ENCODE measurements at regions not wholly inside any gene's neighbourhood (a gene's known extent, or its start where the extent isn't known, plus 50 kb on each side); places are given as distances from the start of the nearest gene placed in this dataset.

- no peak overlapping the region for H3K4me2 ChIP-seq (ENCODE audit: insufficient read depth, low read length)
- H3K9ac ChIP-seq (ENCODE audit: insufficient read depth in 1 of 2, low read depth in 2 of 2, low read length in 2 of 2): no peak overlapping the region
- ATAC-seq (no peak), DNase-seq (ENCODE audit: extremely low read depth in 1 of 4, low spot score in 3 of 4) (no peak), FAIRE-seq (no peak)
- H3K27ac ChIP-seq (ENCODE audit: extremely low read depth, low read depth, low read length): no peak overlapping the region
- in situ Hi-C loops (cut with MboI) (no loop called here), intact Hi-C loops (cut with micrococcal nuclease) (no loop called here)
- H3K36me3 ChIP-seq (ENCODE audit: control insufficient read depth, insufficient read depth, low read length): no peaks in the 10 kb centered on the region
- no peaks in the 10 kb centered on the region for H3K9me1 ChIP-seq (ENCODE audit: control insufficient read depth, insufficient read depth, low read length)
- CTCF ChIA-PET (ENCODE audit: low intra/inter-chr PET ratio): interaction anchor here (0.6 kb wide), 1 partner anchor 704 kb away, joined by 3 read pairs; no protein-coding TSS in a partner anchor
- H3K27me3 ChIP-seq (ENCODE audit: control insufficient read depth in 2 of 2, insufficient read depth in 2 of 2, low read length in 2 of 2): peaks cover 0 to 3% of the 10 kb centered on the region in 2 experiments; a peak in 1 of 5 replicates
- no peaks in the 10 kb centered on the region for H4K20me1 ChIP-seq (replicated peaks; ENCODE audit: control insufficient read depth, insufficient read depth, low read length)
- no peaks in the 10 kb centered on the region for H3K79me2 ChIP-seq (ENCODE audit: control insufficient read depth, insufficient read depth, low read length)
- POLR2A ChIA-PET: interaction anchor here (1.8 kb wide), 1 partner anchor 19 kb away, joined by 3 read pairs; no protein-coding TSS in a partner anchor
- 3% methylated on average over 3 of the region's 3 CpGs for WGBS (ENCODE audit: insufficient coverage, low coverage, missing lambda C conversion rate)
- H3K4me3 ChIP-seq: no peak overlapping the region
- H2AFZ ChIP-seq (ENCODE audit: low read depth, low read length): no peak overlapping the region
- BruUV-seq (replicated peaks): no TSS peak
- H3K9me3 ChIP-seq (replicated peaks; ENCODE audit: control insufficient read depth, insufficient read depth, low read depth, low read length): no peaks in the 10 kb centered on the region
- no peaks in the 10 kb centered on the region for H3K4me1 ChIP-seq (replicated peaks in 1 of 2; ENCODE audit: control insufficient read depth in 2 of 2, insufficient read depth in 2 of 2, low read length in 2 of 2)
- TF ChIP-seq HDGF (IDR thresholded peaks at IDR 0.05) (no peak), MCM3 (IDR thresholded peaks at IDR 0.05) (no peak), ZFP36 (IDR thresholded peaks at IDR 0.05; ENCODE audit: low read depth, low read length, partially characterized antibody) (no peak), HMGN3 (IDR thresholded peaks at IDR 0.05; ENCODE audit: borderline replicate concordance, extremely low read depth, insufficient read length, low read depth, low read length) (no peak), STAG1 (CRISPR knock-in tag; IDR thresholded peaks at IDR 0.05; ENCODE audit: borderline replicate concordance) (no peak), NR2C1 (IDR thresholded peaks at IDR 0.05) (no peak), NR2C1 (tag; IDR thresholded peaks at IDR 0.05) (no peak), KDM4B (IDR thresholded peaks at IDR 0.05; ENCODE audit: borderline replicate concordance in 2 of 2, low read depth in 1 of 2) (no peak), POLR2B (IDR thresholded peaks at IDR 0.05; ENCODE audit: low read depth, partially characterized antibody) (no peak), GATAD2B (IDR thresholded peaks at IDR 0.05; ENCODE audit: borderline replicate concordance) (no peak), KDM5B (IDR thresholded peaks at IDR 0.05; ENCODE audit: insufficient replicate concordance, low read depth, low read length) (no peak), ARID2 (IDR thresholded peaks at IDR 0.05) (no peak), NKRF (IDR thresholded peaks at IDR 0.05; ENCODE audit: borderline replicate concordance) (no peak), ZKSCAN8 (CRISPR knock-in tag; IDR thresholded peaks at IDR 0.05) (no peak), BCOR (IDR thresholded peaks at IDR 0.05) (no peak), E4F1 (CRISPR knock-in tag; IDR thresholded peaks at IDR 0.05; ENCODE audit: borderline replicate concordance) (no peak)
- TF ChIP-seq, protein P1, sequence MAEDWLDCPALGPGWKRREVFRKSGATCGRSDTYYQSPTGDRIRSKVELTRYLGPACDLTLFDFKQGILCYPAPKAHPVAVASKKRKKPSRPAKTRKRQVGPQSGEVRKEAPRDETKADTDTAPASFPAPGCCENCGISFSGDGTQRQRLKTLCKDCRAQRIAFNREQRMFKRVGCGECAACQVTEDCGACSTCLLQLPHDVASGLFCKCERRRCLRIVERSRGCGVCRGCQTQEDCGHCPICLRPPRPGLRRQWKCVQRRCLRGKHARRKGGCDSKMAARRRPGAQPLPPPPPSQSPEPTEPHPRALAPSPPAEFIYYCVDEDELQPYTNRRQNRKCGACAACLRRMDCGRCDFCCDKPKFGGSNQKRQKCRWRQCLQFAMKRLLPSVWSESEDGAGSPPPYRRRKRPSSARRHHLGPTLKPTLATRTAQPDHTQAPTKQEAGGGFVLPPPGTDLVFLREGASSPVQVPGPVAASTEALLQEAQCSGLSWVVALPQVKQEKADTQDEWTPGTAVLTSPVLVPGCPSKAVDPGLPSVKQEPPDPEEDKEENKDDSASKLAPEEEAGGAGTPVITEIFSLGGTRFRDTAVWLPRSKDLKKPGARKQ (CRISPR knock-in tag; IDR thresholded peaks at IDR 0.05): no peak
Observed at GRCh38 chr5:124456249-124456648, 290.2 kb downstream of the ZNF608 start.

Data from K562 (cell line).